Esophagus squamous epithelium (tissue), 5 donors: ENCODE measurements at regions not wholly inside any gene's neighbourhood (a gene's known extent, or its start where the extent isn't known, plus 50 kb on each side); places are given as distances from the start of the nearest gene placed in this dataset.

Experiments
- DNase-seq: peaks from one replicate; lab custom pipeline; 2025; lab: John Stamatoyannopoulos, UW
- H3K27ac ChIP-seq, 4 donors: fragments of 200-600 bp; sonication (generic); one replicate each; pipeline ENCODE4 v1.5.1; 2016 to 2019; ENCODE audit warnings: mild to moderate bottlenecking in 1 of 4
- H3K27me3 ChIP-seq, 4 donors: fragments of 200-600 bp; sonication (generic); 1 replicate in 3 of 4; 2 replicates in 1 of 4; pipeline versions ENCODE4 v1.5.1 to v1.6.0; 2017 to 2021; ENCODE audit warnings: antibody characterized with exemption in 1 of 4
- H3K36me3 ChIP-seq, 3 donors: fragments of 200-600 bp; sonication (generic); one replicate each; pipeline ENCODE4 v1.5.1; 2016 to 2019
- H3K4me1 ChIP-seq, 3 donors: fragments of 200-600 bp; sonication (generic); one replicate each; pipeline ENCODE4 v1.5.1; 2017 to 2019
- H3K4me3 ChIP-seq, 4 donors: fragments of 200-600 bp; sonication (generic); 1 replicate in 3 of 4; 2 replicates in 1 of 4; pipeline ENCODE4 v1.5.1; 2016 to 2019; ENCODE audit warnings: mild to moderate bottlenecking in 2 of 4, moderate library complexity in 1 of 4
- H3K9me3 ChIP-seq, 3 donors: fragments of 200-600 bp; sonication (generic); one replicate each; pipeline ENCODE4 v1.5.1; 2016 to 2019
- POLR2A ChIP-seq, 4 donors: fragments of 450-650 bp; IDR thresholded peaks; one replicate each; pipeline ENCODE4 v1.6.1; 2017; ENCODE audit warnings: antibody characterized with exemption in 4 of 4, mild to moderate bottlenecking in 4 of 4, moderate library complexity in 3 of 4
- WGBS, 2 donors: methylation state at CpG; one replicate each; pipeline ENCODE4 v1.1.5; 2018; 5-methylcytosine and 5-hydroxymethylcytosine counted together
- intact Hi-C: fragments of 100-400 bp; cut with DNase I; formaldehyde crosslinking; loops from one replicate; pipeline ENCODE4 v1.15.0; 2022
- TF ChIP-seq, protein P1 (sequence below), 6 experiments: fragments of 450-650 bp in 4 of 6; fragments of 200-600 bp in 2 of 6; sonication (generic) in 2 of 6; IDR thresholded peaks; one replicate each; pipeline ENCODE4 v1.5.1; 2016 to 2019; ENCODE audit warnings: antibody characterized with exemption in 6 of 6, mild to moderate bottlenecking in 4 of 6, moderate library complexity in 4 of 6
- donor health status: DM: yes; HTN: yes; CAD: no.

DNA sequence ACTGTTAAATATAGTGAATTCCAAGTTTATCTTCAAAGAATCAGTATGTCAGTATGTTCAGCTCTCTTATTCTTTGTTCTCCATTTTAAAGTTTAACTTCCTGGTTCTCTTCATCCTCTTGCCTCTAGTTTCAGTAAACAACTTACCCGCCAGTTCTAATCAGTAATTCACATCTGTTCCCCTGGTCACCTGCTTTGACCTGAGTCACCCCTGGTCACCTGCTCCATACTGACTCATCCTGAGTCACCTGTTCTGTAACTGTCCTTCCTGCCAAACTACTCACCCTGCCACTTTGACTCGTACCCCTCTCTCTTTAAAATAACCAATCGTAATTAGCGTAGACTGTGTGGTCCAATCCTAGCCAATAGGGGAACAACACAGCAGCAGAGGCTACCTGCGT, 992.7 kb upstream of the HS3ST1 start:
- H3K36me3 ChIP-seq, result no peaks in the 10 kb centered on the region
- no peak for DNase-seq
- H3K4me1 ChIP-seq, result no peaks in the 10 kb centered on the region
- 78 to 84% methylated on average over 5 of the region's 5 CpGs for WGBS, 2 donors
- H3K27me3 ChIP-seq, result no peaks in the 10 kb centered on the region
- no peak for TF ChIP-seq POLR2A (IDR thresholded peaks at IDR 0.05)
- TF ChIP-seq, protein P1, sequence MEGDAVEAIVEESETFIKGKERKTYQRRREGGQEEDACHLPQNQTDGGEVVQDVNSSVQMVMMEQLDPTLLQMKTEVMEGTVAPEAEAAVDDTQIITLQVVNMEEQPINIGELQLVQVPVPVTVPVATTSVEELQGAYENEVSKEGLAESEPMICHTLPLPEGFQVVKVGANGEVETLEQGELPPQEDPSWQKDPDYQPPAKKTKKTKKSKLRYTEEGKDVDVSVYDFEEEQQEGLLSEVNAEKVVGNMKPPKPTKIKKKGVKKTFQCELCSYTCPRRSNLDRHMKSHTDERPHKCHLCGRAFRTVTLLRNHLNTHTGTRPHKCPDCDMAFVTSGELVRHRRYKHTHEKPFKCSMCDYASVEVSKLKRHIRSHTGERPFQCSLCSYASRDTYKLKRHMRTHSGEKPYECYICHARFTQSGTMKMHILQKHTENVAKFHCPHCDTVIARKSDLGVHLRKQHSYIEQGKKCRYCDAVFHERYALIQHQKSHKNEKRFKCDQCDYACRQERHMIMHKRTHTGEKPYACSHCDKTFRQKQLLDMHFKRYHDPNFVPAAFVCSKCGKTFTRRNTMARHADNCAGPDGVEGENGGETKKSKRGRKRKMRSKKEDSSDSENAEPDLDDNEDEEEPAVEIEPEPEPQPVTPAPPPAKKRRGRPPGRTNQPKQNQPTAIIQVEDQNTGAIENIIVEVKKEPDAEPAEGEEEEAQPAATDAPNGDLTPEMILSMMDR (IDR thresholded peaks at IDR 0.05), result no peak
- intact Hi-C loops, result no loop called here
- H3K27ac ChIP-seq, result no peak overlapping the region
- H3K9me3 ChIP-seq, result no peaks in the 10 kb centered on the region
- H3K4me3 ChIP-seq, result no peak overlapping the region

DNA sequence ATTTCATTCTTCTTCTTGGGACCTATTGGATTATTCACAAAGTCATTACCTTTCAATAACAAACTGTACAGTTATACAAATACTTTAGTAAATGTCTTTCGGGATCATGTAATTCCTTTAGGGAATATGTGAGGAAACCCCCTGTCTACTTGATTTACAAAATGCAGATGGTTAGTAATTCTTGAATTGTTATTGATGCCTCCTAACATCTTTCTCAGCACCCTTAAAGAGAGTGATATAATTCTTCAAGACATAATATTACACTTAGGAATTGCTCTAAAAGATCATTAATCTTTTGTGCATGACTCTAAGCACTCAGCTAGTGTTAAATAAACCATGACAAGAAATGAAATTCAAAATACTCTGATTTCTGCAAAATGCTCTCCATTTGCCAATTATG, 988.1 kb upstream of the HS3ST1 start:
- Histone ChIP-seq H3K27ac (no peak overlapping the region), H3K4me3 (no peak overlapping the region), H3K4me1 (no peaks in the 10 kb centered on the region), H3K27me3 (no peaks in the 10 kb centered on the region), H3K36me3 (no peaks in the 10 kb centered on the region), H3K9me3 (no peaks in the 10 kb centered on the region)
- TF ChIP-seq, protein P1 (IDR thresholded peaks at IDR 0.05), result no peak
- no peak for TF ChIP-seq POLR2A (IDR thresholded peaks at IDR 0.05)
- intact Hi-C loops, result no loop called here
- 50 to 74% methylated on average over 1 of the region's 1 CpG for WGBS, 2 donors
- no peak for DNase-seq

DNA sequence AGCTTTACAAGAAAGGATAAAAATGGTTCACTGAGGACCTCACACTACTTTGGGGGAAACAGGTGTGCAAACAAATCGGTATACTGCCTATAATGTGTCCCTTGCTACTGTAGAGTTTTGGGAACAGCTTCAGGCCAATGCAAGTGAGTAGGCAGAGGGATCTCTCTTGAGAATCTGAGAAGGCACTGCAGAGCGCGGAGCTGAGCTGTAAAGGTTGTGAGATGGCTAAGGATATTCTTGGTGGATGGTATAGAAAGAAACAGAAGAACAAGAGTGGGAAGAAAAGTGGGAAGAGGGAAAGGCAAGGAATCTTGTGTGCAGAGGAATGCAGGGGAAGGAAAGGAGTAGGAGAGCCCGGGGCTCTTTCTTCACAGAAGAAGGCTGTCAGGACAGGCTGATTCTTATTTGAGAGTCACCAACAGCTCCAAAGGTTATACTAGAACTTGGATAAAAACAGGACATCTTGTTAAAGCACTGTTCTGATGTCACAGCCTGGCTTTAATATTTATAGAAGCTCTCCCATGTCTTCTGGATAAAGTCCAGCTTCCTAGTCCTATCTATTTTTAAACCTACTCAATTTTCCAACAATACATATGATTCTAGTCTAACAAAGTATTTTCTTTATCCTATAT, 985.6 kb upstream of the HS3ST1 start:
- TF ChIP-seq POLR2A (IDR thresholded peaks at IDR 0.05), result no peak
- TF ChIP-seq, protein P1 (IDR thresholded peaks at IDR 0.05), result no peak
- no peaks in the 10 kb centered on the region for H3K4me1 ChIP-seq
- intact Hi-C loops, result no loop called here
- H3K4me3 ChIP-seq, result no peak overlapping the region
- WGBS, 2 donors, result 73 to 80% methylated on average over 4 of the region's 4 CpGs
- no peaks in the 10 kb centered on the region for H3K9me3 ChIP-seq
- H3K27ac ChIP-seq, result no peak overlapping the region
- H3K27me3 ChIP-seq, result no peaks in the 10 kb centered on the region
- DNase-seq, result no peak
- H3K36me3 ChIP-seq, result no peaks in the 10 kb centered on the region

DNA sequence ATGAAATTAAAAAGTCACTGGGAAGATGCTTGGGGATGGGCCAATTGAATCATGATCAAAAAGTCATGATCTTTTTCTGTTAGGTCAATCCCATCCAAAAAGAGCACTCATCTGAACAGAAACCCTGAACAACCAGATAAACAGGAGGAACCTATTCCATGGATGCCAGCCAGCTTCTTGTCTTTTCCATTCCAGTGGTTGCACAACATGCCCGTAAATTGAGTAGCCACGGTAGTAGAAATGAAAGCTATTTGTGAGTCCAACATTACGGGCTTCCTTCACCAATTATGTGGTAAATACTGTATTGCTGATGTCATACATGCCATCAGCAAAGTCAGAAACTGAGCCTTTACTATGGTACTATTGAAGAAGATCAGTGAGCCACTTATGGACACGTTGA, 982.4 kb upstream of the HS3ST1 start:
- Histone ChIP-seq H3K27me3 (no peaks in the 10 kb centered on the region), H3K9me3 (no peaks in the 10 kb centered on the region), H3K36me3 (no peaks in the 10 kb centered on the region), H3K4me3 (no peak overlapping the region), H3K27ac (no peak overlapping the region), H3K4me1 (no peaks in the 10 kb centered on the region)
- TF ChIP-seq, protein P1 (IDR thresholded peaks at IDR 0.05), result no peak
- TF ChIP-seq POLR2A (IDR thresholded peaks at IDR 0.05), result no peak
- WGBS, 2 donors, result 50 to 51% methylated on average over 4 of the region's 4 CpGs
- no peak for DNase-seq
- intact Hi-C loops, result no loop called here

DNA sequence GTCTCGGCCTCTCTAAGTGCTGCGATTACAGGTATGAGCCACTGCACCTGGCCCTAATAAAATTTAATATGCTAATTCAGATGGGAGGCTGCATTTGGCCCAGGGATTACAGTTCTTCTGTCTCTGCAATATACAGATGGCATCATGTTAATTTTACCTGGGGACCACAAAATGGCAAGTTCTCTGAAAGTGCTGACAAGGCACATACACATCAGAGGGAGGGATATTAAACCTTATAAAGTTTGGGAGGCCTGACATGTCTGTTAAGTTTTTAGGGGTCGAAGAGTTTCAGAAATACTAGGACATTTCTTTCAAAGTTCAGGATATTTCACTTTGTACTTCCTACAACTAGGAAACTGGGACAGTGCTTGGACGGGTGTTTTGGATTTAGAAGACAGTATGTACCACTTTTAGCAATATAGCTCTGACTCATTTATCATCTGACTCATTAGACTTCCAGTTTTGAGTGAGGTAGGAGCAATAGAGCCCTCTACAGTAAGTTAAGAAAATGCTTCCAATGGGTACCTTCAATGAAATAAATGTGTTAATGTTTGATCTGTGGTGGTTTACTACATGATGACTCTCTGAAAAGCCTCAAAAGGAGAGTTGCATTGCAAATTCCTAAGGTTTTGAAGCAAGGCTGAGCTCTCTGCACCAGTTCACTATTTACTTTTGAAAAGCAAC, 981.0 kb upstream of the HS3ST1 start:
- no peak overlapping the region for H3K27ac ChIP-seq
- no peaks in the 10 kb centered on the region for H3K27me3 ChIP-seq
- no peak overlapping the region for H3K4me3 ChIP-seq
- intact Hi-C loops, result no loop called here
- no peaks in the 10 kb centered on the region for H3K36me3 ChIP-seq
- 42 to 60% methylated on average over 4 of the region's 4 CpGs for WGBS, 2 donors
- DNase-seq, result no peak
- no peaks in the 10 kb centered on the region for H3K4me1 ChIP-seq
- TF ChIP-seq, protein P1 (IDR thresholded peaks at IDR 0.05), result peak in 1 of 6 experiments; percentile 7
- no peak for TF ChIP-seq POLR2A (IDR thresholded peaks at IDR 0.05)
- no peaks in the 10 kb centered on the region for H3K9me3 ChIP-seq
